HG02798 (cell line): ENCODE measurements at regions not wholly inside any gene's neighbourhood (a gene's known extent, or its start where the extent isn't known, plus 50 kb on each side); places are given as distances from the start of the nearest gene placed in this dataset.
"Not testable (repeated sequence)": the region's sequence is repeated elsewhere in the genome, so short reads cannot be mapped to it uniquely, and the experiment has no call there.

Experiments
- ATAC-seq: cut with Tn5 transposase; IDR thresholded peaks from one replicate; pipeline ENCODE4 v1.9.1; 2021; ENCODE audit warnings: mild to moderate bottlenecking; ENCODE audit not compliant: unreplicated experiment, poor library complexity

- ATAC-seq: no peak
Observed at GRCh38 chr11:89613911-89614310, 96.2 kb upstream of the TRIM77 start.

- ATAC-seq: not testable (repeated sequence)
Observed at GRCh38 chr11:89614428-89614827, 95.7 kb upstream of the TRIM77 start.

- not testable (repeated sequence) for ATAC-seq
Observed at GRCh38 chr11:89615642-89616041, 94.5 kb upstream of the TRIM77 start.

GRCh38 chr11:89616161-89616560 lies 93.9 kb upstream of the TRIM77 start:
- not testable (repeated sequence) for ATAC-seq

GRCh38 chr11:89616999-89617602 lies 93.0 kb upstream of the TRIM77 start:
- not testable (repeated sequence) for ATAC-seq

GRCh38 chr11:89620721-89621120 lies 89.4 kb upstream of the TRIM77 start:
- not testable (repeated sequence) for ATAC-seq

GRCh38 chr11:89625171-89625570 lies 84.9 kb upstream of the TRIM77 start:
- no peak for ATAC-seq

- ATAC-seq: no peak
Observed at GRCh38 chr11:89626366-89626765, 83.7 kb upstream of the TRIM77 start.

GRCh38 chr11:89626881-89627280 lies 83.2 kb upstream of the TRIM77 start:
- ATAC-seq: not testable (repeated sequence)

- no peak for ATAC-seq
Observed at GRCh38 chr11:89633135-89633705, 76.9 kb upstream of the TRIM77 start.

GRCh38 chr11:89640777-89641176 lies 69.3 kb upstream of the TRIM77 start:
- not testable (repeated sequence) for ATAC-seq

- not testable (repeated sequence) for ATAC-seq
Observed at GRCh38 chr11:89648232-89648631, 61.9 kb upstream of the TRIM77 start.

GRCh38 chr11:89648996-89649395 lies 61.1 kb upstream of the TRIM77 start:
- ATAC-seq: not testable (repeated sequence)

- ATAC-seq: not testable (repeated sequence)
Observed at GRCh38 chr11:89654669-89655068, 55.4 kb upstream of the TRIM77 start.

GRCh38 chr11:89658767-89659166 lies 51.3 kb upstream of the TRIM77 start:
- ATAC-seq: not testable (repeated sequence)

GRCh38 chr11:89659414-89659813 lies 50.7 kb upstream of the TRIM77 start:
- not testable (repeated sequence) for ATAC-seq

GRCh38 chr11:89660234-89660633 lies 49.9 kb upstream of the TRIM77 start:
- no peak for ATAC-seq
